ENCODE measurements at regions not wholly inside any gene's neighbourhood (a gene's known extent, or its start where the extent isn't known, plus 50 kb on each side); places are given as distances from the start of the nearest gene placed in this dataset.

GRCh38 chrX:140913802-140914501, 88.4 kb upstream of the SPANXB1 start:
- Histone ChIP-seq H3K9me3 (no peaks in the 10 kb centered on the region), H3K27ac (no peak overlapping the region), H3K4me3 (no peak overlapping the region), H3K4me1 (no peaks in the 10 kb centered on the region), H3K27me3 (peaks cover 0 to 7% (median 0%) of the 10 kb centered on the region in 9 donors), H3K36me3 (no peaks in the 10 kb centered on the region)
- 71 to 88% (median 77%) methylated on average over 3 of the region's 3 CpGs for WGBS, 4 donors
- no peak for TF ChIP-seq CTCF (IDR thresholded peaks at IDR 0.05)
- no peak for TF ChIP-seq POLR2A (IDR thresholded peaks at IDR 0.05)
- DNase-seq (no peak), ATAC-seq (no peak)
- intact Hi-C loops (cut with DNase I): loop anchor here in 1 of 10 donors (10.0 kb wide), 1 partner anchor 361 kb away; no protein-coding TSS in a partner anchor

- DNase-seq (no peak), ATAC-seq (no peak)
- intact Hi-C loops (cut with DNase I): loop anchor here in 1 of 10 donors (10.0 kb wide), 1 partner anchor 358 kb away; no protein-coding TSS in a partner anchor
- no peak for TF ChIP-seq CTCF (IDR thresholded peaks at IDR 0.05)
- no peak for TF ChIP-seq POLR2A (IDR thresholded peaks at IDR 0.05)
- 64 to 97% (median 73%) methylated on average over 1 of the region's 1 CpG for WGBS, 4 donors
- Histone ChIP-seq H3K9me3 (no peaks in the 10 kb centered on the region), H3K27ac (no peak overlapping the region), H3K27me3 (peaks cover 0 to 7% (median 0%) of the 10 kb centered on the region in 9 donors), H3K4me1 (no peaks in the 10 kb centered on the region), H3K36me3 (no peaks in the 10 kb centered on the region), H3K4me3 (no peak overlapping the region)
These were observed 85.5 kb upstream of the SPANXB1 start for GRCh38 chrX:140916872-140917271.

- H3K4me3 ChIP-seq: no peak overlapping the region
- H3K27ac ChIP-seq: no peak overlapping the region
- intact Hi-C loops (cut with DNase I): loop anchor here in 1 of 10 donors (10.0 kb wide), 1 partner anchor 357 kb away; no protein-coding TSS in a partner anchor
- TF ChIP-seq POLR2A (IDR thresholded peaks at IDR 0.05) (no peak), CTCF (IDR thresholded peaks at IDR 0.05) (no peak)
- H3K9me3 ChIP-seq: no peaks in the 10 kb centered on the region
- no peak for DNase-seq
- H3K4me1 ChIP-seq: no peaks in the 10 kb centered on the region
- ATAC-seq: no peak
- 79 to 86% (median 85%) methylated on average over 4 of the region's 4 CpGs for WGBS, 4 donors
- no peaks in the 10 kb centered on the region for H3K36me3 ChIP-seq
- peaks cover 0 to 7% (median 0%) of the 10 kb centered on the region in 9 donors for H3K27me3 ChIP-seq
These were observed 84.9 kb upstream of the SPANXB1 start for GRCh38 chrX:140917354-140918115.

DNA sequence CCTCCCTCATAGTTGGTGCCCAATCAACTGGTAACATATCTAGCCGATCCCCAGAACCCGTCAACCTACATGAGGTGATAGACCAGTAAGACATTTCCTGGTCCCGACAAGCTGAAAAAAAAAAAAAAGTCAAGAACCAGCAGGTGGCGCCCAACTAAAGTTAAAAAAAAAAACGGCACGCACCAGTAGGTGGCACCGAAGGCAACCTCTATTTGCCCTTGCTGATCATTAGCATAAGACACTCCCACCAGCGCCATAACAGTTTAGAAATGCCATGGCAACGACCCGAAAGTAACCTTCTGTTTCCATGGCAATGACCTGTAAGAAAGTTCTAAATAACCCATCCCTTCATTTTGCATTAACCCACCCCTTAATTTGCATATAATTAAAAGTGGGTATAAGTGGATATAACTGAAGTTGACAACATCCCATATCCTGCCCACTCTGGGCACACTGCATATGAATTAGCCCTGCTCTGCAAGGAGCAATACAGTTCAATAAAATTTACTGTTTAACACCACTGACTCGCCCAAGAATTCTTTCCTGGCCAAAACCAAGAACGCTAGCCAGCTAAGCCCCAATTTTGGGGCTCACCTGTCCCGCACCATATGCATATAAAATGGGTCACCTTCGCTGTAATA, 83.9 kb upstream of the SPANXB1 start:
- TF ChIP-seq CTCF (IDR thresholded peaks at IDR 0.05) (peak in 9 of 12 donors; percentile 8 to 54 (median 35)), POLR2A (IDR thresholded peaks at IDR 0.05) (no peak)
- H3K27me3 ChIP-seq: peaks cover 0 to 7% (median 0%) of the 10 kb centered on the region in 9 donors
- WGBS, 4 donors: 31 to 35% (median 33%) methylated on average over 14 of the region's 14 CpGs
- H3K4me3 ChIP-seq: no peak overlapping the region
- intact Hi-C loops (cut with DNase I): loop anchor here in 1 of 10 donors (10.0 kb wide), 1 partner anchor 356 kb away; no protein-coding TSS in a partner anchor
- ATAC-seq (no peak), DNase-seq (no peak)
- H3K4me1 ChIP-seq: no peaks in the 10 kb centered on the region
- H3K27ac ChIP-seq: no peak overlapping the region
- H3K36me3 ChIP-seq: no peaks in the 10 kb centered on the region
- no peaks in the 10 kb centered on the region for H3K9me3 ChIP-seq
